Activated CD8-positive, alpha-beta memory T cell treated with anti-CD3 and anti-CD28 coated beads for 48 hours (primary cell): ENCODE measurements at regions not wholly inside any gene's neighbourhood (a gene's known extent, or its start where the extent isn't known, plus 50 kb on each side); places are given as distances from the start of the nearest gene placed in this dataset.

Experiments used
- DNase-seq, 3 experiments: peaks; one replicate each; pipeline ENCODE4 v3.0.0-alpha.2; 2020; ENCODE audit warnings: low read depth in 2 of 3, low spot score in 2 of 3

GRCh38 chr12:114789821-114790220 lies 105.8 kb upstream of the TBX3 start:
- no peak for DNase-seq

- DNase-seq, result no peak
Observed at GRCh38 chr12:114789276-114789675, 105.3 kb upstream of the TBX3 start.

- DNase-seq, result no peak
Observed at GRCh38 chr12:114784526-114784925, 100.6 kb upstream of the TBX3 start.

- no peak for DNase-seq
Observed at GRCh38 chr12:114783089-114783618, 99.2 kb upstream of the TBX3 start.

- no peak for DNase-seq
Observed at GRCh38 chr12:114780746-114781399, 96.9 kb upstream of the TBX3 start.

- DNase-seq, result no peak
Observed at GRCh38 chr12:114779647-114780046, 95.7 kb upstream of the TBX3 start.

- no peak for DNase-seq
Observed at GRCh38 chr12:114779186-114779585, 95.2 kb upstream of the TBX3 start.

GRCh38 chr12:114776731-114777442 lies 92.9 kb upstream of the TBX3 start:
- no peak for DNase-seq

- DNase-seq, result no peak
Observed at GRCh38 chr12:114774699-114775098, 90.7 kb upstream of the TBX3 start.

GRCh38 chr12:114774197-114774596 lies 90.2 kb upstream of the TBX3 start:
- DNase-seq, result no peak

GRCh38 chr12:114770323-114770722 lies 86.3 kb upstream of the TBX3 start:
- DNase-seq, result no peak

GRCh38 chr12:114769634-114770033 lies 85.7 kb upstream of the TBX3 start:
- no peak for DNase-seq

- DNase-seq, result no peak
Observed at GRCh38 chr12:114767906-114768722, 84.1 kb upstream of the TBX3 start.

- no peak for DNase-seq
Observed at GRCh38 chr12:114767084-114767760, 83.2 kb upstream of the TBX3 start.

GRCh38 chr12:114765960-114766691 lies 82.2 kb upstream of the TBX3 start:
- DNase-seq, result no peak

GRCh38 chr12:114764510-114764909 lies 80.5 kb upstream of the TBX3 start:
- no peak for DNase-seq

- DNase-seq, result no peak
Observed at GRCh38 chr12:114762490-114763110, 78.6 kb upstream of the TBX3 start.

- DNase-seq, result no peak
Observed at GRCh38 chr12:114760151-114760877, 76.3 kb upstream of the TBX3 start.

- no peak for DNase-seq
Observed at GRCh38 chr12:114759635-114760034, 75.7 kb upstream of the TBX3 start.
